CD8-positive, alpha-beta memory T cell (primary cell): ENCODE measurements at regions not wholly inside any gene's neighbourhood (a gene's known extent, or its start where the extent isn't known, plus 50 kb on each side); places are given as distances from the start of the nearest gene placed in this dataset.
A peak's percentile ranks its signal among the peaks of the same experiment; 100 is the strongest.
"Not testable (repeated sequence)": the region's sequence is repeated elsewhere in the genome, so short reads cannot be mapped to it uniquely, and the experiment has no call there.

Experiments
- CTCF ChIA-PET: fragments of 350-600 bp; sonication (Branson Sonifier 250); formaldehyde crosslinking; loops from one replicate; lab custom pipeline; 2021; ENCODE audit warnings: antibody characterized with exemption; lab: Charles Lee
- POLR2A ChIA-PET: fragments of 350-600 bp; sonication (Branson Sonifier 250); formaldehyde crosslinking; loops from one replicate; lab custom pipeline; 2021; ENCODE audit warnings: antibody characterized with exemption; lab: Charles Lee
- DNase-seq, 5 donors: peaks; one replicate each; pipeline versions ENCODE4 v3.0.0 to v3.0.0-alpha.2; 2020 to 2022; ENCODE audit warnings: mixed read lengths in 1 of 5
- H3K27ac ChIP-seq: one replicate; pipeline ENCODE4 v1.7.0; 2013; ENCODE audit warnings: low read depth, mild to moderate bottlenecking, low read length, moderate library complexity
- H3K27me3 ChIP-seq: 2 replicates; pipeline ENCODE4 v1.7.0; 2013; ENCODE audit warnings: low read length, mild to moderate bottlenecking; ENCODE audit not compliant: insufficient read depth, poor library complexity, severe bottlenecking
- H3K36me3 ChIP-seq: 2 replicates; pipeline ENCODE4 v1.7.0; 2013; ENCODE audit warnings: mild to moderate bottlenecking, low read length, moderate library complexity; ENCODE audit not compliant: insufficient read depth
- H3K4me1 ChIP-seq: 2 replicates; pipeline ENCODE4 v1.7.0; 2013; ENCODE audit warnings: mild to moderate bottlenecking, low read length, moderate library complexity; ENCODE audit not compliant: insufficient read depth
- H3K4me3 ChIP-seq: 2 replicates; pipeline ENCODE4 v1.7.0; 2013; ENCODE audit warnings: mild to moderate bottlenecking, low read length
- H3K9me3 ChIP-seq: 2 replicates; pipeline ENCODE4 v1.7.0; 2013; ENCODE audit warnings: mild to moderate bottlenecking, low read length
- H3K27ac Mint-ChIP-seq, 8 donors: one replicate each; pipeline ENCODE4 v1.8.0; 2020 to 2021; ENCODE audit warnings: mixed read lengths in 8 of 8, mild to moderate bottlenecking in 6 of 8, inconsistent platforms in 3 of 8, moderate library complexity in 3 of 8
- H3K27me3 Mint-ChIP-seq, 2 donors: one replicate each; pipeline ENCODE4 v1.8.0; 2020 to 2021; ENCODE audit warnings: mixed read lengths in 2 of 2, mild to moderate bottlenecking in 1 of 2, moderate library complexity in 1 of 2
- H3K36me3 Mint-ChIP-seq, 3 donors: one replicate each; pipeline ENCODE4 v1.8.0; 2020 to 2021; ENCODE audit warnings: mixed read lengths in 3 of 3, inconsistent platforms in 1 of 3, mild to moderate bottlenecking in 1 of 3
- H3K4me1 Mint-ChIP-seq, 3 donors: one replicate each; pipeline ENCODE4 v1.8.0; 2020 to 2021; ENCODE audit warnings: mixed read lengths in 3 of 3, inconsistent platforms in 1 of 3, mild to moderate bottlenecking in 1 of 3
- H3K4me3 Mint-ChIP-seq, 7 donors: one replicate each; pipeline ENCODE4 v1.8.0; 2020 to 2021; ENCODE audit warnings: mixed read lengths in 7 of 7, mild to moderate bottlenecking in 6 of 7, moderate library complexity in 4 of 7, inconsistent platforms in 2 of 7
- H3K9me3 Mint-ChIP-seq, 5 donors: one replicate each; pipeline ENCODE4 v1.8.0; 2020 to 2022; ENCODE audit warnings: mixed read lengths in 5 of 5, mild to moderate bottlenecking in 3 of 5, moderate library complexity in 2 of 5, inconsistent platforms in 1 of 5

GRCh38 chr2:65940856-65941255 is 494.1 kb upstream of the MEIS1 start:
- H3K9me3 ChIP-seq = no peaks in the 10 kb centered on the region
- Mint-ChIP-seq H3K27ac (no peak overlapping the region), H3K4me1 (no peaks in the 10 kb centered on the region), H3K4me3 (no peak overlapping the region), H3K36me3 (no peaks in the 10 kb centered on the region), H3K27me3 (no peaks in the 10 kb centered on the region), H3K9me3 (peaks cover 0 to 2% (median 0%) of the 10 kb centered on the region in 5 donors)
- POLR2A ChIA-PET = no interaction called here
- H3K27ac ChIP-seq = no peak overlapping the region
- no peak overlapping the region for H3K4me3 ChIP-seq
- DNase-seq = no peak
- CTCF ChIA-PET = no interaction called here
- no peaks in the 10 kb centered on the region for H3K27me3 ChIP-seq
- H3K36me3 ChIP-seq = no peaks in the 10 kb centered on the region
- no peaks in the 10 kb centered on the region for H3K4me1 ChIP-seq

GRCh38 chr2:65939687-65940086 is 495.2 kb upstream of the MEIS1 start:
- no peak overlapping the region for H3K27ac ChIP-seq
- H3K4me1 ChIP-seq = no peaks in the 10 kb centered on the region
- H3K9me3 ChIP-seq = no peaks in the 10 kb centered on the region
- H3K4me1 Mint-ChIP-seq = no peaks in the 10 kb centered on the region
- H3K27me3 ChIP-seq = no peaks in the 10 kb centered on the region
- H3K27me3 Mint-ChIP-seq = no peaks in the 10 kb centered on the region
- H3K27ac Mint-ChIP-seq = no peak overlapping the region
- no peak overlapping the region for H3K4me3 Mint-ChIP-seq
- H3K4me3 ChIP-seq = no peak overlapping the region
- peaks cover 0 to 4% (median 0%) of the 10 kb centered on the region in 5 donors for H3K9me3 Mint-ChIP-seq
- no peaks in the 10 kb centered on the region for H3K36me3 ChIP-seq
- DNase-seq = no peak
- CTCF ChIA-PET = interaction anchor here (0.6 kb wide), 1 partner anchor 616 kb away, joined by 3 read pairs; no protein-coding TSS in a partner anchor
- POLR2A ChIA-PET = no interaction called here
- H3K36me3 Mint-ChIP-seq = no peaks in the 10 kb centered on the region

GRCh38 chr2:65937379-65938160 is 497.4 kb upstream of the MEIS1 start:
- CTCF ChIA-PET = no interaction called here
- POLR2A ChIA-PET = no interaction called here
- H3K9me3 ChIP-seq = no peaks in the 10 kb centered on the region

GRCh38 chr2:65934992-65935629 is 499.8 kb upstream of the MEIS1 start:
- H3K27me3 Mint-ChIP-seq = no peaks in the 10 kb centered on the region

More at GRCh38 chr2:65937379-65938160, 497.4 kb upstream of the MEIS1 start:
- no peak overlapping the region for H3K27ac Mint-ChIP-seq
- H3K27me3 ChIP-seq = no peaks in the 10 kb centered on the region
- DNase-seq = no peak
- no peaks in the 10 kb centered on the region for H3K36me3 ChIP-seq
- no peaks in the 10 kb centered on the region for H3K36me3 Mint-ChIP-seq
- H3K4me3 Mint-ChIP-seq = no peak overlapping the region
- no peaks in the 10 kb centered on the region for H3K4me1 ChIP-seq
- H3K27me3 Mint-ChIP-seq = no peaks in the 10 kb centered on the region
- H3K4me3 ChIP-seq = no peak overlapping the region
- no peaks in the 10 kb centered on the region for H3K4me1 Mint-ChIP-seq
- H3K27ac ChIP-seq = no peak overlapping the region
- H3K9me3 Mint-ChIP-seq = peaks cover 0 to 4% (median 0%) of the 10 kb centered on the region in 5 donors

GRCh38 chr2:65932571-65932970 is 500.2 kb upstream of the SPRED2 start:
- Mint-ChIP-seq H3K36me3 (no peaks in the 10 kb centered on the region), H3K4me3 (no peak overlapping the region), H3K4me1 (no peaks in the 10 kb centered on the region), H3K9me3 (peaks cover 0 to 7% (median 0%) of the 10 kb centered on the region in 5 donors), H3K27me3 (no peaks in the 10 kb centered on the region), H3K27ac (no peak overlapping the region)
- ChIA-PET POLR2A (no interaction called here), CTCF (no interaction called here)
- Histone ChIP-seq H3K27ac (no peak overlapping the region), H3K36me3 (no peaks in the 10 kb centered on the region), H3K4me3 (no peak overlapping the region), H3K27me3 (no peaks in the 10 kb centered on the region), H3K4me1 (no peaks in the 10 kb centered on the region), H3K9me3 (no peaks in the 10 kb centered on the region)
- no peak for DNase-seq

More at GRCh38 chr2:65934992-65935629, 499.8 kb upstream of the MEIS1 start:
- ChIA-PET CTCF (no interaction called here), POLR2A (no interaction called here)
- Mint-ChIP-seq H3K4me3 (no peak overlapping the region), H3K4me1 (no peaks in the 10 kb centered on the region), H3K36me3 (no peaks in the 10 kb centered on the region), H3K9me3 (peaks cover 0 to 7% (median 0%) of the 10 kb centered on the region in 5 donors), H3K27ac (peak overlapping the region in 1 of 8 donors; percentile 11)
- no peaks in the 10 kb centered on the region for H3K4me1 ChIP-seq
- no peak overlapping the region for H3K4me3 ChIP-seq
- DNase-seq = no peak
- H3K27ac ChIP-seq = no peak overlapping the region
- no peaks in the 10 kb centered on the region for H3K9me3 ChIP-seq
- H3K27me3 ChIP-seq = no peaks in the 10 kb centered on the region
- no peaks in the 10 kb centered on the region for H3K36me3 ChIP-seq

- no peak overlapping the region for H3K27ac Mint-ChIP-seq
- no peak for DNase-seq
- no peaks in the 10 kb centered on the region for H3K36me3 ChIP-seq
- H3K27ac ChIP-seq = no peak overlapping the region
- ChIA-PET CTCF (no interaction called here), POLR2A (no interaction called here)
- no peaks in the 10 kb centered on the region for H3K4me1 ChIP-seq
- no peak overlapping the region for H3K4me3 Mint-ChIP-seq
- H3K9me3 ChIP-seq = no peaks in the 10 kb centered on the region
- no peaks in the 10 kb centered on the region for H3K27me3 ChIP-seq
- H3K27me3 Mint-ChIP-seq = no peaks in the 10 kb centered on the region
- no peaks in the 10 kb centered on the region for H3K36me3 Mint-ChIP-seq
- no peaks in the 10 kb centered on the region for H3K4me1 Mint-ChIP-seq
- peaks cover 0 to 10% (median 2%) of the 10 kb centered on the region in 5 donors for H3K9me3 Mint-ChIP-seq
- H3K4me3 ChIP-seq = no peak overlapping the region
These were observed 498.7 kb upstream of the SPRED2 start for GRCh38 chr2:65931056-65931455.

GRCh38 chr2:65930259-65930658 is 497.9 kb upstream of the SPRED2 start:
- peaks cover 0 to 10% (median 2%) of the 10 kb centered on the region in 5 donors for H3K9me3 Mint-ChIP-seq
- Histone ChIP-seq H3K4me3 (no peak overlapping the region), H3K4me1 (no peaks in the 10 kb centered on the region), H3K27me3 (no peaks in the 10 kb centered on the region), H3K27ac (no peak overlapping the region), H3K9me3 (no peaks in the 10 kb centered on the region), H3K36me3 (no peaks in the 10 kb centered on the region)
- H3K4me1 Mint-ChIP-seq = no peaks in the 10 kb centered on the region
- ChIA-PET POLR2A (no interaction called here), CTCF (no interaction called here)
- H3K36me3 Mint-ChIP-seq = no peaks in the 10 kb centered on the region
- no peak for DNase-seq
- H3K4me3 Mint-ChIP-seq = no peak overlapping the region
- H3K27ac Mint-ChIP-seq = no peak overlapping the region
- H3K27me3 Mint-ChIP-seq = no peaks in the 10 kb centered on the region

GRCh38 chr2:65929664-65930063 is 497.3 kb upstream of the SPRED2 start:
- H3K36me3 Mint-ChIP-seq, H3K27me3 ChIP-seq, H3K27ac Mint-ChIP-seq, H3K4me1 Mint-ChIP-seq, DNase-seq, H3K9me3 Mint-ChIP-seq, H3K4me1 ChIP-seq, H3K9me3 ChIP-seq, POLR2A ChIA-PET, H3K4me3 ChIP-seq, H3K27ac ChIP-seq, H3K4me3 Mint-ChIP-seq, CTCF ChIA-PET, H3K36me3 ChIP-seq, H3K27me3 Mint-ChIP-seq: not testable (repeated sequence)
